CD14-positive monocyte (primary cell): ENCODE measurements at regions not wholly inside any gene's neighbourhood (a gene's known extent, or its start where the extent isn't known, plus 50 kb on each side); places are given as distances from the start of the nearest gene placed in this dataset.

ENCODE experiments used
- DNase-seq, 3 donors: peaks; one replicate each; pipeline ENCODE4 v3.0.0-alpha.2; 2011 to 2022
- H2AFZ ChIP-seq: 2 replicates; pipeline ENCODE4 v1.6.0; 2012; ENCODE audit warnings: mild to moderate bottlenecking, low read depth, low read length, inconsistent platforms; ENCODE audit not compliant: insufficient read depth, poor library complexity, severe bottlenecking
- H3K27ac ChIP-seq, 2 donors: 1 replicate in 1 of 2; 2 replicates in 1 of 2; pipeline ENCODE4 v1.5.1; 2012 to 2013; ENCODE audit warnings: low read length in 2 of 2, control low read depth in 1 of 2, inconsistent platforms in 1 of 2, low read depth in 1 of 2, mild to moderate bottlenecking in 1 of 2
- H3K27me3 ChIP-seq, 2 donors: one replicate each; pipeline versions ENCODE4 v1.6.0 to v1.6.1; 2011 to 2013; ENCODE audit warnings: low read length in 2 of 2; ENCODE audit not compliant: control insufficient read depth in 2 of 2, insufficient read depth in 2 of 2
- H3K36me3 ChIP-seq, 2 donors: replicated peaks in 1 of 2; 1 replicate in 1 of 2; 2 replicates in 1 of 2; pipeline versions ENCODE4 v1.5.1 to v1.6.1; 2012 to 2013; ENCODE audit warnings: low read length in 2 of 2, control low read depth in 1 of 2, inconsistent platforms in 1 of 2, mild to moderate bottlenecking in 1 of 2; ENCODE audit not compliant: insufficient read depth in 2 of 2, control insufficient read depth in 1 of 2
- H3K4me1 ChIP-seq, 2 donors: 1 replicate in 1 of 2; 2 replicates in 1 of 2; pipeline versions ENCODE4 v1.5.1 to v1.6.1; 2012 to 2013; ENCODE audit warnings: low read length in 2 of 2, control low read depth in 1 of 2, inconsistent platforms in 1 of 2, mild to moderate bottlenecking in 1 of 2, moderate library complexity in 1 of 2; ENCODE audit not compliant: insufficient read depth in 2 of 2, control insufficient read depth in 1 of 2
- H3K4me2 ChIP-seq: replicated peaks from 2 replicates; pipeline ENCODE3; 2012; ENCODE audit warnings: low read length, moderate library complexity, mild to moderate bottlenecking; ENCODE audit not compliant: poor library complexity, severe bottlenecking; ENCODE audit errors: extremely low read depth
- H3K4me3 ChIP-seq, 3 experiments: fragments of 200-600 bp in 1 of 3; sonication (generic) in 1 of 3; replicated peaks in 1 of 3; 1 replicate in 2 of 3; 2 replicates in 1 of 3; pipeline ENCODE4 v1.5.1; 2011 to 2013; ENCODE audit warnings: low read length in 3 of 3, mild to moderate bottlenecking in 3 of 3, control low read depth in 2 of 3, low read depth in 2 of 3, inconsistent platforms in 1 of 3, moderate library complexity in 1 of 3
- H3K79me2 ChIP-seq: 2 replicates; pipeline ENCODE4 v1.6.0; 2012; ENCODE audit warnings: mild to moderate bottlenecking, control low read depth, inconsistent platforms, low read length, moderate library complexity; ENCODE audit not compliant: insufficient read depth
- H3K9ac ChIP-seq: 2 replicates; pipeline ENCODE4 v1.6.0; 2017; ENCODE audit warnings: low read length, mild to moderate bottlenecking; ENCODE audit not compliant: insufficient read depth, poor library complexity, severe bottlenecking
- H3K9me3 ChIP-seq, 2 donors: replicated peaks in 1 of 2; 1 replicate in 1 of 2; 2 replicates in 1 of 2; pipeline versions ENCODE4 v1.5.1 to v1.6.1; 2012 to 2013; ENCODE audit warnings: low read length in 2 of 2, control low read depth in 1 of 2; ENCODE audit not compliant: control insufficient read depth in 1 of 2, insufficient read depth in 1 of 2
- H4K20me1 ChIP-seq: 2 replicates; pipeline ENCODE4 v1.6.0; 2012; ENCODE audit warnings: mild to moderate bottlenecking, low read length, control low read depth, moderate library complexity; ENCODE audit not compliant: insufficient read depth
- H3K27ac Mint-ChIP-seq, 7 donors: one replicate each; pipeline ENCODE4 v1.8.0; 2020; ENCODE audit warnings: mild to moderate bottlenecking in 7 of 7, mixed read lengths in 7 of 7, moderate library complexity in 6 of 7, inconsistent platforms in 2 of 7
- H3K27me3 Mint-ChIP-seq, 3 donors: one replicate each; pipeline ENCODE4 v1.8.0; 2021 to 2022; ENCODE audit warnings: low read depth in 3 of 3, mild to moderate bottlenecking in 3 of 3, mixed read lengths in 3 of 3, moderate library complexity in 3 of 3, inconsistent platforms in 1 of 3
- H3K36me3 Mint-ChIP-seq, 2 donors: one replicate each; pipeline ENCODE4 v1.8.0; 2020; ENCODE audit warnings: mixed read lengths in 2 of 2, inconsistent platforms in 1 of 2, mild to moderate bottlenecking in 1 of 2
- H3K4me1 Mint-ChIP-seq: one replicate; pipeline ENCODE4 v1.8.0; 2020; ENCODE audit warnings: mild to moderate bottlenecking, mixed read lengths
- H3K4me3 Mint-ChIP-seq, 2 donors: one replicate each; pipeline ENCODE4 v1.8.0; 2020; ENCODE audit warnings: mild to moderate bottlenecking in 2 of 2, mixed read lengths in 2 of 2, moderate library complexity in 1 of 2
- H3K9me3 Mint-ChIP-seq, 7 donors: one replicate each; pipeline ENCODE4 v1.8.0; 2020 to 2022; ENCODE audit warnings: mixed read lengths in 7 of 7, mild to moderate bottlenecking in 6 of 7, moderate library complexity in 6 of 7, inconsistent platforms in 2 of 7
- WGBS: methylation state at CpG from one replicate; pipeline ENCODE4 v1.1.5; 2013; ENCODE audit warnings: missing lambda C conversion rate; ENCODE audit not compliant: insufficient coverage; 5-methylcytosine and 5-hydroxymethylcytosine counted together
- intact Hi-C, 2 donors: fragments of 100-400 bp; cut with micrococcal nuclease; formaldehyde crosslinking; loops; one replicate each; pipeline versions ENCODE4 v1.15.0 to v1.15.1; 2023
- TF ChIP-seq, protein P1 (sequence below): fragments of 200-600 bp; IDR thresholded peaks from one replicate; pipeline ENCODE4 v1.8.0; 2022; ENCODE audit warnings: antibody characterized with exemption, mild to moderate bottlenecking

DNA sequence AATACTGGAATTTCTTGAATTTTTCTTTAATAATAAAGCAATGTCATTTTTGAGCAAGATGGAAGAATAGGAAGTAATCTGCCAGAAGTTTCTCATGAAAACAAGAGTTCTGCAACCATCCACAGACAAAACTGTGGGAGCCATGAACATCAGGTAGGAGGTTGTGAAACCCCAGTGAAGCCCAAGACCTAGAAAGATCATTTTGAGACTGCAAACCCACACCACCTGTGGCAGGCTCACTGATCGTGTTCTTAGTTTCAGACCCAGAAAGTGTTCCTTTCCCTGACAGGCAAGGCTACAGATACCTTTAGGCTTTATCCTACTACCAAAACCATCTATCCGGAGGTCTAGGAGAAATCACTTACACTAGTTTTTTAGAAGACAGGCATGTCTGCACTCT, 2189.8 kb upstream of the PCDH20 start:
- TF ChIP-seq, protein P1, sequence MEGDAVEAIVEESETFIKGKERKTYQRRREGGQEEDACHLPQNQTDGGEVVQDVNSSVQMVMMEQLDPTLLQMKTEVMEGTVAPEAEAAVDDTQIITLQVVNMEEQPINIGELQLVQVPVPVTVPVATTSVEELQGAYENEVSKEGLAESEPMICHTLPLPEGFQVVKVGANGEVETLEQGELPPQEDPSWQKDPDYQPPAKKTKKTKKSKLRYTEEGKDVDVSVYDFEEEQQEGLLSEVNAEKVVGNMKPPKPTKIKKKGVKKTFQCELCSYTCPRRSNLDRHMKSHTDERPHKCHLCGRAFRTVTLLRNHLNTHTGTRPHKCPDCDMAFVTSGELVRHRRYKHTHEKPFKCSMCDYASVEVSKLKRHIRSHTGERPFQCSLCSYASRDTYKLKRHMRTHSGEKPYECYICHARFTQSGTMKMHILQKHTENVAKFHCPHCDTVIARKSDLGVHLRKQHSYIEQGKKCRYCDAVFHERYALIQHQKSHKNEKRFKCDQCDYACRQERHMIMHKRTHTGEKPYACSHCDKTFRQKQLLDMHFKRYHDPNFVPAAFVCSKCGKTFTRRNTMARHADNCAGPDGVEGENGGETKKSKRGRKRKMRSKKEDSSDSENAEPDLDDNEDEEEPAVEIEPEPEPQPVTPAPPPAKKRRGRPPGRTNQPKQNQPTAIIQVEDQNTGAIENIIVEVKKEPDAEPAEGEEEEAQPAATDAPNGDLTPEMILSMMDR = no peak
- Histone ChIP-seq H3K9ac (no peak overlapping the region), H3K4me2 (no peak overlapping the region), H3K4me1 (no peaks in the 10 kb centered on the region), H3K27ac (no peak overlapping the region), H3K9me3 (peaks cover 20 to 21% of the 10 kb centered on the region in 2 donors), H2AFZ (no peak overlapping the region), H3K27me3 (no peaks in the 10 kb centered on the region), H3K36me3 (no peaks in the 10 kb centered on the region), H4K20me1 (no peaks in the 10 kb centered on the region), H3K79me2 (no peaks in the 10 kb centered on the region), H3K4me3 (no peak overlapping the region)
- H3K36me3 Mint-ChIP-seq = no peaks in the 10 kb centered on the region
- H3K4me3 Mint-ChIP-seq = no peak overlapping the region
- no peak for DNase-seq
- WGBS = 91% methylated on average over 2 of the region's 2 CpGs
- H3K27me3 Mint-ChIP-seq = no peaks in the 10 kb centered on the region
- H3K4me1 Mint-ChIP-seq = no peaks in the 10 kb centered on the region
- peaks cover 5 to 22% (median 17%) of the 10 kb centered on the region in 7 donors for H3K9me3 Mint-ChIP-seq
- intact Hi-C loops = no loop called here
- no peak overlapping the region for H3K27ac Mint-ChIP-seq

GRCh38 chr13:63595811-63596210, 2180.2 kb upstream of the PCDH20 start:
- H2AFZ ChIP-seq = no peak overlapping the region
- no peaks in the 10 kb centered on the region for H3K4me1 ChIP-seq
- no peak overlapping the region for H3K4me3 Mint-ChIP-seq
- WGBS = 98% methylated on average over 5 of the region's 7 CpGs
- H3K27ac Mint-ChIP-seq = no peak overlapping the region
- no peaks in the 10 kb centered on the region for H3K36me3 ChIP-seq
- H3K27ac ChIP-seq = no peak overlapping the region
- TF ChIP-seq, protein P1 = no peak
- H3K79me2 ChIP-seq = no peaks in the 10 kb centered on the region
- H3K36me3 Mint-ChIP-seq = no peaks in the 10 kb centered on the region
- intact Hi-C loops = no loop called here
- H4K20me1 ChIP-seq = no peaks in the 10 kb centered on the region
- no peak overlapping the region for H3K4me2 ChIP-seq
- H3K4me3 ChIP-seq = no peak overlapping the region
- no peak overlapping the region for H3K9ac ChIP-seq
- no peaks in the 10 kb centered on the region for H3K27me3 Mint-ChIP-seq
- H3K4me1 Mint-ChIP-seq = no peaks in the 10 kb centered on the region
- H3K27me3 ChIP-seq = no peaks in the 10 kb centered on the region
- H3K9me3 Mint-ChIP-seq = peaks cover 0 to 9% (median 3%) of the 10 kb centered on the region in 7 donors
- peaks cover 0 to 16% of the 10 kb centered on the region in 2 donors for H3K9me3 ChIP-seq
- no peak for DNase-seq
